ENCODE measurements at regions not wholly inside any gene's neighbourhood (a gene's known extent, or its start where the extent isn't known, plus 50 kb on each side); places are given as distances from the start of the nearest gene placed in this dataset.

GRCh38 chr17:5820721-5821456, 236.6 kb upstream of the NLRP1 start:
- no peaks in the 10 kb centered on the region for H3K4me1 Mint-ChIP-seq
- H3K36me3 Mint-ChIP-seq = no peaks in the 10 kb centered on the region
- no peak overlapping the region for H3K4me3 Mint-ChIP-seq

DNA sequence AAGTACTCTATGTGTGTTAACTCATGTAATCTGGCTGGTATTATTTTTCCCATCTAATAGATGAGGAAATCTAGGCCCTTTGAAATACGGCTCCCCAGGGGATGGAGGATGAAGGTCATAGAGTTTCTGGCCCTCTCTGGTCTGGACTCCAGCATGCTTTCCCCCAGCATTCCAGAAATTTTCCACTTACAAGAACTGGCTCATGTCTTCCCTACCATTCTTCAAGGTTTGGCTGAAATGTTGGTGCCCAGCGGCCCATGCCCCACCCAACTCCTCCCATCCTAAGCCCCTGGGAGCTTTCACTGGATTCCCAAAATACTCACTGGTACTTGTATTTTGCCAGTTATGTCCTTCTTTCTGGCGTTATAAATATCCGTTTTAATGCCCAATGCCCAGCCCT, 237.5 kb upstream of the NLRP1 start:
- Mint-ChIP-seq H3K27me3 (ENCODE audit: low read depth) (peaks cover 2% of the 10 kb centered on the region), H3K9me3 (peaks cover 1% of the 10 kb centered on the region), H3K4me3 (no peak overlapping the region), H3K36me3 (no peaks in the 10 kb centered on the region), H3K4me1 (no peaks in the 10 kb centered on the region), H3K27ac (no peak overlapping the region)
- TF ChIP-seq, protein P1, sequence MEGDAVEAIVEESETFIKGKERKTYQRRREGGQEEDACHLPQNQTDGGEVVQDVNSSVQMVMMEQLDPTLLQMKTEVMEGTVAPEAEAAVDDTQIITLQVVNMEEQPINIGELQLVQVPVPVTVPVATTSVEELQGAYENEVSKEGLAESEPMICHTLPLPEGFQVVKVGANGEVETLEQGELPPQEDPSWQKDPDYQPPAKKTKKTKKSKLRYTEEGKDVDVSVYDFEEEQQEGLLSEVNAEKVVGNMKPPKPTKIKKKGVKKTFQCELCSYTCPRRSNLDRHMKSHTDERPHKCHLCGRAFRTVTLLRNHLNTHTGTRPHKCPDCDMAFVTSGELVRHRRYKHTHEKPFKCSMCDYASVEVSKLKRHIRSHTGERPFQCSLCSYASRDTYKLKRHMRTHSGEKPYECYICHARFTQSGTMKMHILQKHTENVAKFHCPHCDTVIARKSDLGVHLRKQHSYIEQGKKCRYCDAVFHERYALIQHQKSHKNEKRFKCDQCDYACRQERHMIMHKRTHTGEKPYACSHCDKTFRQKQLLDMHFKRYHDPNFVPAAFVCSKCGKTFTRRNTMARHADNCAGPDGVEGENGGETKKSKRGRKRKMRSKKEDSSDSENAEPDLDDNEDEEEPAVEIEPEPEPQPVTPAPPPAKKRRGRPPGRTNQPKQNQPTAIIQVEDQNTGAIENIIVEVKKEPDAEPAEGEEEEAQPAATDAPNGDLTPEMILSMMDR (IDR thresholded peaks at IDR 0.05; ENCODE audit: unreplicated experiment) = no peak
- DNase-seq (ENCODE audit: low spot score in 2 of 2, unreplicated experiment in 2 of 2) = no peak

More at GRCh38 chr17:5820721-5821456, 236.6 kb upstream of the NLRP1 start:
- no peak overlapping the region for H3K27ac Mint-ChIP-seq
- H3K9me3 Mint-ChIP-seq = no peaks in the 10 kb centered on the region
- TF ChIP-seq, protein P1 (IDR thresholded peaks at IDR 0.05; ENCODE audit: unreplicated experiment) = no peak
- peaks cover 5% of the 10 kb centered on the region for H3K27me3 Mint-ChIP-seq (ENCODE audit: low read depth)
- no peak for DNase-seq (ENCODE audit: low spot score in 2 of 2, unreplicated experiment in 2 of 2)

GRCh38 chr17:5822281-5823060, 238.2 kb upstream of the NLRP1 start:
- no peaks in the 10 kb centered on the region for H3K36me3 Mint-ChIP-seq
- H3K4me1 Mint-ChIP-seq = no peaks in the 10 kb centered on the region
- DNase-seq (ENCODE audit: low spot score in 2 of 2, unreplicated experiment in 2 of 2) = no peak
- TF ChIP-seq, protein P1 (IDR thresholded peaks at IDR 0.05; ENCODE audit: unreplicated experiment) = no peak
- H3K9me3 Mint-ChIP-seq = peaks cover 8% of the 10 kb centered on the region
- no peaks in the 10 kb centered on the region for H3K27me3 Mint-ChIP-seq (ENCODE audit: low read depth)
- no peak overlapping the region for H3K27ac Mint-ChIP-seq
- H3K4me3 Mint-ChIP-seq = no peak overlapping the region

DNA sequence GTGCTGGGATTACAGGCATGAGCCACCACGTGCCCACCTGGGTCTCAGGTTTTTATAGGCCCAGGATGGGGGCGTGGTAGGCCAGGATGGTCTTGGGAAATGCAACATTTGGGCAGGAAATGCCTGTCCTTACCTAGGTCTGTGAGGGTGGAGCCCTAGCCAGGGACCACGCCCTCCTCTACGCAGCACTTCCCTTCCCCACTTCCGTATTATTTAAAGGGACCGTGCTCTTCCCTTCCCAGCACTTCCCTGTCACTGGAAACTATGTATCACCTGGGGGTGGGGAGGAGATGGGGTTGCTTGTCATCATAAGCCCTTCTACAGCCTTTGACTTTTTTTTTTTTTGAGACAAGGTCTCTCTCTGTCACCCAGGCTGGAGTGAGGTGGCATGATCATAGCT, 238.9 kb upstream of the NLRP1 start:
- Mint-ChIP-seq H3K4me1 (no peaks in the 10 kb centered on the region), H3K27ac (no peak overlapping the region), H3K4me3 (no peak overlapping the region), H3K36me3 (no peaks in the 10 kb centered on the region), H3K9me3 (peaks cover 9% of the 10 kb centered on the region), H3K27me3 (ENCODE audit: low read depth) (no peaks in the 10 kb centered on the region)
- no peak for DNase-seq (ENCODE audit: low spot score in 2 of 2, unreplicated experiment in 2 of 2)
- TF ChIP-seq, protein P1 (IDR thresholded peaks at IDR 0.05; ENCODE audit: unreplicated experiment) = no peak

- TF ChIP-seq, protein P1 (IDR thresholded peaks at IDR 0.05; ENCODE audit: unreplicated experiment) = no peak
- H3K36me3 Mint-ChIP-seq = no peaks in the 10 kb centered on the region
- no peaks in the 10 kb centered on the region for H3K27me3 Mint-ChIP-seq (ENCODE audit: low read depth)
- H3K4me1 Mint-ChIP-seq = no peaks in the 10 kb centered on the region
- H3K4me3 Mint-ChIP-seq = no peak overlapping the region
- peaks cover 9% of the 10 kb centered on the region for H3K9me3 Mint-ChIP-seq
- H3K27ac Mint-ChIP-seq = no peak overlapping the region
- no peak for DNase-seq (ENCODE audit: low spot score in 2 of 2, unreplicated experiment in 2 of 2)
Measured at GRCh38 chr17:5825717-5826330, 241.5 kb upstream of the NLRP1 start.

Measured in mesothelial cell of epicardium (in vitro differentiated cells).